ENCODE measurements at regions not wholly inside any gene's neighbourhood (a gene's known extent, or its start where the extent isn't known, plus 50 kb on each side); places are given as distances from the start of the nearest gene placed in this dataset.

DNA sequence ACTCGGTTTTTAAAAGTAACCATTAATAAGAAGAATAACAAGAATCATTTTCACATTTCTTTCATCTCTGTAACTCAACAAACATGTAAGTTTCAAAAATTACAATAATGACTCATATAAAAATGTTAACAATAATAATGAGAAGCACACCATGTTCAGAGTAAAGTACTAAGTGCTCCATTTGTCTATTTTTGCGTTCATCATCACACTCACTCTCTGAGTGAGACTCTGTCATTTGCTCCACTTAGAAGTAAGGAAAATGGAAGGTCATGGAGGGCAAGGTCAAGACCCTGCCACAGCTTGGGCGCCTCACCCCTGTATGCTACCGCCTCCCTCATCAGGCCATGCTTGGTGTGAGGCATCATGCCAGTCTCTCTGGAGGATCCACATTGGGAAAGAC is 129.9 kb downstream of the TMEM30B start:
- Histone ChIP-seq H3K4me1 (ENCODE audit: insufficient read depth) (peaks cover 6% of the 10 kb centered on the region), H3K27me3 (no peaks in the 10 kb centered on the region), H4K20me1 (ENCODE audit: insufficient read depth, poor library complexity, severe bottlenecking) (no peaks in the 10 kb centered on the region), H3K79me2 (no peaks in the 10 kb centered on the region), H3K9me3 (ENCODE audit: low read depth) (no peaks in the 10 kb centered on the region), H2AFZ (no peak overlapping the region), H3K4me3 (no peak overlapping the region), H3K4me2 (no peak overlapping the region), H3K36me3 (replicated peaks; ENCODE audit: insufficient read depth, low read depth) (no peaks in the 10 kb centered on the region), H3K27ac (no peak overlapping the region), H3K9me2 (replicated peaks; ENCODE audit: insufficient read depth) (no peaks in the 10 kb centered on the region)
- WGBS (ENCODE audit: low lambda C conversion rate, missing lambda C conversion rate): 94% methylated on average over 4 of the region's 4 CpGs
- no peak for DNase-seq (ENCODE audit: low spot score)
- TF ChIP-seq EZH2phosphoT487 (IDR thresholded peaks at IDR 0.05; ENCODE audit: low read depth, severe bottlenecking, unreplicated experiment): no peak
- TF ChIP-seq, protein P1, sequence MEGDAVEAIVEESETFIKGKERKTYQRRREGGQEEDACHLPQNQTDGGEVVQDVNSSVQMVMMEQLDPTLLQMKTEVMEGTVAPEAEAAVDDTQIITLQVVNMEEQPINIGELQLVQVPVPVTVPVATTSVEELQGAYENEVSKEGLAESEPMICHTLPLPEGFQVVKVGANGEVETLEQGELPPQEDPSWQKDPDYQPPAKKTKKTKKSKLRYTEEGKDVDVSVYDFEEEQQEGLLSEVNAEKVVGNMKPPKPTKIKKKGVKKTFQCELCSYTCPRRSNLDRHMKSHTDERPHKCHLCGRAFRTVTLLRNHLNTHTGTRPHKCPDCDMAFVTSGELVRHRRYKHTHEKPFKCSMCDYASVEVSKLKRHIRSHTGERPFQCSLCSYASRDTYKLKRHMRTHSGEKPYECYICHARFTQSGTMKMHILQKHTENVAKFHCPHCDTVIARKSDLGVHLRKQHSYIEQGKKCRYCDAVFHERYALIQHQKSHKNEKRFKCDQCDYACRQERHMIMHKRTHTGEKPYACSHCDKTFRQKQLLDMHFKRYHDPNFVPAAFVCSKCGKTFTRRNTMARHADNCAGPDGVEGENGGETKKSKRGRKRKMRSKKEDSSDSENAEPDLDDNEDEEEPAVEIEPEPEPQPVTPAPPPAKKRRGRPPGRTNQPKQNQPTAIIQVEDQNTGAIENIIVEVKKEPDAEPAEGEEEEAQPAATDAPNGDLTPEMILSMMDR (IDR thresholded peaks at IDR 0.05; ENCODE audit: poor library complexity): no peak
- no peak for TF ChIP-seq EZH2 (IDR thresholded peaks at IDR 0.05; ENCODE audit: borderline replicate concordance)

DNA sequence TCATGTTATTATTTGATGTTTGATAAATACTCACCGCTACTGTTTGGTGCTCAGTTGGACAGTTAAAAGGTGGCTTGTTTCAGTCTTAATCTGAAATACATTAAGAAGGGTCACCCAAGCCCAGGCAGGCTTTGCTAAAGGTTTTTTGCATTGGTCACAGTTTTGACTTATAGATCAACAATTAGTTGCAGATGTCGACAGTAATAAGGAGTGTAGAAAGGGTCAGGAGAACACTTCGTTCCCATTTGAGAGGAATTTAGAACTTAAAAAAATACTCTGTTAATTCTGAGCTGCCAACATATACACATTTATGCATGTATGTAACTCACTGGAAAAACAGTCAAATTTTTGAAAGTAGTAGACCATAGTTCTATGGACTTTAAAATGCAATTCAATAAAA is 130.3 kb downstream of the TMEM30B start:
- no peaks in the 10 kb centered on the region for H3K36me3 ChIP-seq (replicated peaks; ENCODE audit: insufficient read depth, low read depth)
- H3K9me2 ChIP-seq (replicated peaks; ENCODE audit: insufficient read depth): no peaks in the 10 kb centered on the region
- H4K20me1 ChIP-seq (ENCODE audit: insufficient read depth, poor library complexity, severe bottlenecking): no peaks in the 10 kb centered on the region
- no peak overlapping the region for H2AFZ ChIP-seq
- no peak overlapping the region for H3K4me3 ChIP-seq
- H3K79me2 ChIP-seq: no peaks in the 10 kb centered on the region
- no peak overlapping the region for H3K27ac ChIP-seq
- DNase-seq (ENCODE audit: low spot score): no peak
- H3K27me3 ChIP-seq: no peaks in the 10 kb centered on the region
- no peaks in the 10 kb centered on the region for H3K9me3 ChIP-seq (ENCODE audit: low read depth)
- H3K4me1 ChIP-seq (ENCODE audit: insufficient read depth): peaks cover 6% of the 10 kb centered on the region
- TF ChIP-seq EZH2phosphoT487 (IDR thresholded peaks at IDR 0.05; ENCODE audit: low read depth, severe bottlenecking, unreplicated experiment) (no peak), EZH2 (IDR thresholded peaks at IDR 0.05; ENCODE audit: borderline replicate concordance) (no peak)
- TF ChIP-seq, protein P1 (IDR thresholded peaks at IDR 0.05; ENCODE audit: poor library complexity): no peak
- WGBS (ENCODE audit: low lambda C conversion rate, missing lambda C conversion rate): 70% methylated on average over 3 of the region's 3 CpGs
- H3K4me2 ChIP-seq: no peak overlapping the region

DNA sequence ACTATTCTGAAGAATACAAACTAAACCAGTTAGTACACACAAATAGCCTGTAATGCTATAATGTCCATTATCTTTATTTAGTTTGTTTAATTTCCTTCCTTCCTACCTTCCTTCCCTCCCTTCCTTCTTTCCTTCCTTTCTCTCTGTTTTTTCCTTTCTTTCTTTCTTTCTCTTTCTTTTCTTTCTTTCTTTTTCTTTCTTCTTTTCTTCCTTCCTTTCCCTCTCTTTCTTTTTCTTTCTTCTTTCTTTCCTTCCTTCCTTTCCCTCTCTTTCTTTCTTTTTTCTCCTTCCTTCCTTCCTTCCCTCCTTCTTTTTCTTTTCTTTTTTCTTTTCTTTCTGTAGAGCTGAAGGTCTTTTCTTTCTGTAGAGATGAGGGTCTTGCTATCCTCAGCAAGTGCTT is 131.2 kb downstream of the TMEM30B start:
- H3K9me3 ChIP-seq (ENCODE audit: low read depth): no peaks in the 10 kb centered on the region
- TF ChIP-seq EZH2phosphoT487 (IDR thresholded peaks at IDR 0.05; ENCODE audit: low read depth, severe bottlenecking, unreplicated experiment) (no peak), EZH2 (IDR thresholded peaks at IDR 0.05; ENCODE audit: borderline replicate concordance) (no peak)
- TF ChIP-seq, protein P1 (IDR thresholded peaks at IDR 0.05; ENCODE audit: poor library complexity): no peak
- no peaks in the 10 kb centered on the region for H3K9me2 ChIP-seq (replicated peaks; ENCODE audit: insufficient read depth)
- no peaks in the 10 kb centered on the region for H3K79me2 ChIP-seq
- H3K36me3 ChIP-seq (replicated peaks; ENCODE audit: insufficient read depth, low read depth): no peaks in the 10 kb centered on the region
- DNase-seq (ENCODE audit: low spot score): no peak
- H3K27me3 ChIP-seq: no peaks in the 10 kb centered on the region
- no peak overlapping the region for H3K4me2 ChIP-seq
- H2AFZ ChIP-seq: no peak overlapping the region
- no peak overlapping the region for H3K27ac ChIP-seq
- H3K4me1 ChIP-seq (ENCODE audit: insufficient read depth): peaks cover 9% of the 10 kb centered on the region
- no peaks in the 10 kb centered on the region for H4K20me1 ChIP-seq (ENCODE audit: insufficient read depth, poor library complexity, severe bottlenecking)
- no peak overlapping the region for H3K4me3 ChIP-seq

DNA sequence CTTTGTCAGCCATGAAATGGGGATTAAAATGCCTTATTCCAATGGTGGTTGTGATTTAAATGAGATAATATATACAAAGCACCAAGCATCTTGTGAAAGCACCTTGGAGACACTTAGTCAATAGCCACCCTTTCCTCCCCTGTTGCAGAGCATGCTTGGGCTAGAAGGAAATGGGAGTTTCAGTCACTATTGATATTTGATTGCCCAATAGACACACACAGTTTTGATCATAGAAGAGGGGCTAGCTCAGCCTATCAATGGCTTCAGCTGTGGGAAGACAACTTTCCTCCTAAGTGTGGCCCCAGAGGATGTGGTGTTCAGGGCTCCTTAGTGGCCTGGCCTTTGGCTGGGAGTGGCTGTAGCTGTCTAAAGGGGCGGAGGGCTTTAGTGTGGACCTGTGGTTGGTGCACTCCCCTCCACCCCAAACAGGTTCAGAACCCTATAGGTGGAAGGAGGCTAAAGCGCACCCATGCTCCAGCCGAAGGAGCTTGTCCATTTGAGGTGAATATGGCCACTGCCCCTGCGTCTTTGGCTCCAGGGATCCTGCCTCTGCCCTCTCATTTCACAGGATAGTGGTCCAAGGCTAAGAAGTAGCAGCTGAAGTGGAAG is 132.3 kb downstream of the TMEM30B start:
- Histone ChIP-seq H3K36me3 (replicated peaks; ENCODE audit: insufficient read depth, low read depth) (no peaks in the 10 kb centered on the region), H2AFZ (no peak overlapping the region), H3K4me1 (ENCODE audit: insufficient read depth) (peaks cover 9% of the 10 kb centered on the region), H3K79me2 (no peaks in the 10 kb centered on the region), H3K4me2 (no peak overlapping the region), H3K27ac (no peak overlapping the region), H3K9me3 (ENCODE audit: low read depth) (no peaks in the 10 kb centered on the region), H3K27me3 (no peaks in the 10 kb centered on the region), H3K4me3 (no peak overlapping the region), H3K9me2 (replicated peaks; ENCODE audit: insufficient read depth) (no peaks in the 10 kb centered on the region), H4K20me1 (ENCODE audit: insufficient read depth, poor library complexity, severe bottlenecking) (no peaks in the 10 kb centered on the region)
- 90% methylated on average over 4 of the region's 4 CpGs for WGBS (ENCODE audit: low lambda C conversion rate, missing lambda C conversion rate)
- no peak for TF ChIP-seq EZH2 (IDR thresholded peaks at IDR 0.05; ENCODE audit: borderline replicate concordance)
- TF ChIP-seq EZH2phosphoT487 (IDR thresholded peaks at IDR 0.05; ENCODE audit: low read depth, severe bottlenecking, unreplicated experiment): no peak
- TF ChIP-seq, protein P1 (IDR thresholded peaks at IDR 0.05; ENCODE audit: poor library complexity): no peak
- DNase-seq (ENCODE audit: low spot score): no peak

Measured in hepatocyte (in vitro differentiated cells).